HepG2 (cell line): ENCODE measurements at regions not wholly inside any gene's neighbourhood (a gene's known extent, or its start where the extent isn't known, plus 50 kb on each side); places are given as distances from the start of the nearest gene placed in this dataset.

Experiments
- ATAC-seq: fragments of 200-7000 bp; cut with Tn5 transposase; 3 replicates; pipeline ENCODE4 v1.9.1; 2020; ENCODE audit warnings: mild to moderate bottlenecking, moderate library complexity
- BruUV-seq: library from RNA; stranded (reverse); fragments of 400-500 nt; replicated peaks from 2 replicates; lab custom pipeline; 2021; lab: Mats Ljungman, UMichigan
- CTCF ChIA-PET: fragments of 300-600 bp; formaldehyde crosslinking; extraction: SDS; loops from one replicate; lab custom pipeline; 2021; ENCODE audit warnings: low total read pairs, inconsistent platforms, low intra/inter-chr PET ratio; lab: Yijun Ruan, JAX
- POLR2A ChIA-PET: fragments of 350-600 bp; sonication (Branson Sonifier 250); formaldehyde crosslinking; loops from one replicate; lab custom pipeline; 2020; ENCODE audit warnings: antibody characterized with exemption, inconsistent platforms; lab: Yijun Ruan, JAX
- DNase-seq: peaks from one replicate; pipeline ENCODE4 v3.0.0-alpha.2; 2015; ENCODE audit warnings: low spot score
- FAIRE-seq: peaks from 3 replicates; lab custom pipeline; 2011; peaks lifted over from hg19 to GRCh38; lab: Jason Lieb, UNC
- H2AFZ ChIP-seq: one replicate; pipeline ENCODE4 v1.6.1; 2011; ENCODE audit warnings: low read length, inconsistent platforms
- H3K27ac ChIP-seq: fragments of 300-600 bp; 3 replicates; pipeline ENCODE4 v1.8.0; 2011; ENCODE audit warnings: mixed run types, mild to moderate bottlenecking, mixed read lengths, low read length, inconsistent platforms; ENCODE audit not compliant: insufficient read depth; ENCODE audit errors: extremely low read length
- H3K27me3 ChIP-seq, 2 experiments: fragments of 200-600 bp in 1 of 2; 2 replicates in 1 of 2; 3 replicates in 1 of 2; pipeline versions ENCODE4 v1.6.0 to v1.8.0; 2011; ENCODE audit warnings: low read length in 2 of 2, mild to moderate bottlenecking in 2 of 2, moderate library complexity in 2 of 2, inconsistent platforms in 1 of 2; ENCODE audit not compliant: insufficient read depth in 2 of 2, control insufficient read depth in 1 of 2
- H3K36me3 ChIP-seq, 2 experiments: fragments of 200-600 bp in 1 of 2; replicated peaks in 1 of 2; 2 replicates in 1 of 2; 3 replicates in 1 of 2; pipeline versions ENCODE4 v1.5.1 to v1.8.0; 2011; ENCODE audit warnings: low read length in 2 of 2, inconsistent platforms in 1 of 2; ENCODE audit not compliant: insufficient read depth in 2 of 2, control insufficient read depth in 1 of 2
- H3K4me1 ChIP-seq: 2 replicates; pipeline ENCODE4 v1.5.1; 2012; ENCODE audit warnings: low read length, inconsistent platforms; ENCODE audit not compliant: insufficient read depth
- H3K4me2 ChIP-seq: 2 replicates; pipeline ENCODE4 v1.6.0; 2011; ENCODE audit warnings: low read depth, low read length, inconsistent platforms
- H3K4me3 ChIP-seq, 3 experiments: fragments of 200-600 bp in 1 of 3; sonication (generic), shearing (Covaris generic) in 1 of 3; replicated peaks in 1 of 3; 2 replicates each; pipeline ENCODE4 v1.5.1; 2011 to 2016; ENCODE audit warnings: low read length in 3 of 3, inconsistent platforms in 2 of 3, low read depth in 2 of 3, mild to moderate bottlenecking in 2 of 3, control low read depth in 1 of 3, mixed read lengths in 1 of 3; ENCODE audit not compliant: insufficient read depth in 1 of 3
- H3K79me2 ChIP-seq: one replicate; pipeline ENCODE4 v1.6.1; 2011; ENCODE audit warnings: low read length, inconsistent platforms; ENCODE audit not compliant: insufficient read depth
- H3K9ac ChIP-seq: 2 replicates; pipeline ENCODE4 v1.6.0; 2011; ENCODE audit warnings: mild to moderate bottlenecking, low read depth, low read length, inconsistent platforms; ENCODE audit not compliant: insufficient read depth
- H3K9me3 ChIP-seq: 2 replicates; pipeline ENCODE4 v1.5.1; 2012; ENCODE audit warnings: mild to moderate bottlenecking, low read length
- H4K20me1 ChIP-seq: 2 replicates; pipeline ENCODE4 v1.6.0; 2011; ENCODE audit warnings: inconsistent platforms, mild to moderate bottlenecking, low read length, moderate library complexity; ENCODE audit not compliant: insufficient read depth
- BRD4 ChIP-seq: sonication (generic); formaldehyde crosslinking; IDR thresholded peaks from 2 replicates; pipeline ENCODE4 v1.4.0; 2020; ENCODE audit warnings: missing genetic modification reagents
- GABPB1 ChIP-seq: IDR thresholded peaks from 2 replicates; pipeline ENCODE4 v1.6.1; 2016; ENCODE audit warnings: mild to moderate bottlenecking, missing genetic modification reagents, moderate library complexity, missing compliant biosample characterization
- HIC2 ChIP-seq: sonication (generic); formaldehyde crosslinking; IDR thresholded peaks from 2 replicates; pipeline ENCODE4 v1.9.0; 2022; ENCODE audit warnings: low read depth, missing genetic modification reagents
- JUNB ChIP-seq: sonication (generic); formaldehyde crosslinking; IDR thresholded peaks from 2 replicates; pipeline ENCODE4 v1.8.0; 2022; ENCODE audit warnings: missing genetic modification reagents, mild to moderate bottlenecking, borderline replicate concordance
- RBAK ChIP-seq: sonication (generic); formaldehyde crosslinking; IDR thresholded peaks from 2 replicates; pipeline ENCODE4 v1.5.1; 2020; ENCODE audit warnings: mild to moderate bottlenecking, missing genetic modification reagents
- SMAD1 ChIP-seq: sonication (generic); formaldehyde crosslinking; IDR thresholded peaks from 2 replicates; pipeline ENCODE4 v1.4.0; 2020; ENCODE audit warnings: missing genetic modification reagents, low read depth, mild to moderate bottlenecking, borderline replicate concordance
- STAT5B ChIP-seq: sonication (generic); formaldehyde crosslinking; IDR thresholded peaks from 2 replicates; pipeline ENCODE4 v1.4.0; 2020; ENCODE audit warnings: missing genetic modification reagents
- ZBTB42 ChIP-seq: sonication (generic); formaldehyde crosslinking; IDR thresholded peaks from 2 replicates; pipeline ENCODE4 v1.5.0; 2020; ENCODE audit warnings: mild to moderate bottlenecking, missing genetic modification reagents
- ZNF138 ChIP-seq: sonication (generic); formaldehyde crosslinking; IDR thresholded peaks from 2 replicates; pipeline ENCODE4 v1.5.0; 2020; ENCODE audit warnings: mild to moderate bottlenecking, low read depth, missing genetic modification reagents
- ZNF235 ChIP-seq: sonication (generic); formaldehyde crosslinking; IDR thresholded peaks from 2 replicates; pipeline ENCODE4 v1.8.1; 2023; ENCODE audit warnings: mild to moderate bottlenecking, missing genetic modification reagents, borderline replicate concordance
- ZNF326 ChIP-seq: sonication (generic); formaldehyde crosslinking; IDR thresholded peaks from 2 replicates; pipeline ENCODE4 v1.4.0; 2020; ENCODE audit warnings: missing genetic modification reagents, borderline replicate concordance
- ZNF367 ChIP-seq: sonication (generic); formaldehyde crosslinking; IDR thresholded peaks from 2 replicates; pipeline ENCODE4 v1.4.0; 2020; ENCODE audit warnings: missing genetic modification reagents, borderline replicate concordance
- ZNF552 ChIP-seq: sonication (generic); formaldehyde crosslinking; IDR thresholded peaks from 2 replicates; pipeline ENCODE4 v1.9.0; 2022; ENCODE audit warnings: missing genetic modification reagents, mild to moderate bottlenecking, borderline replicate concordance
- ZNF572 ChIP-seq: sonication (generic); formaldehyde crosslinking; IDR thresholded peaks from 2 replicates; pipeline ENCODE4 v1.5.1; 2020; ENCODE audit warnings: mild to moderate bottlenecking, missing genetic modification reagents
- ZNF652 ChIP-seq: IDR thresholded peaks from 2 replicates; pipeline ENCODE4 v1.6.1; 2016; ENCODE audit warnings: low read depth, borderline replicate concordance
- ZSCAN31 ChIP-seq: sonication (generic); formaldehyde crosslinking; IDR thresholded peaks from 2 replicates; pipeline ENCODE4 v1.5.0; 2020; ENCODE audit warnings: low read depth, mild to moderate bottlenecking, missing genetic modification reagents
- ZXDC ChIP-seq: sonication (generic); formaldehyde crosslinking; IDR thresholded peaks from 2 replicates; pipeline ENCODE4 v1.5.0; 2020; ENCODE audit warnings: mild to moderate bottlenecking, missing genetic modification reagents
- WGBS: methylation state at CpG from one replicate; pipeline ENCODE4 v1.1.6; 2017; ENCODE audit warnings: low lambda C conversion rate; 5-methylcytosine and 5-hydroxymethylcytosine counted together
- in situ Hi-C: cut with HindIII; loops from 2 replicates; pipeline ENCODE4 v1.10.0; 2017; ENCODE audit warnings: low pct_unique_long_range_greater_than_20kb; ENCODE audit not compliant: extremely low pct_ligation_motif_present
- intact Hi-C: fragments of 100-400 bp; cut with micrococcal nuclease; formaldehyde crosslinking; loops from one replicate; pipeline ENCODE4 v1.10.0; 2022; ENCODE audit not compliant: unreplicated experiment

DNA sequence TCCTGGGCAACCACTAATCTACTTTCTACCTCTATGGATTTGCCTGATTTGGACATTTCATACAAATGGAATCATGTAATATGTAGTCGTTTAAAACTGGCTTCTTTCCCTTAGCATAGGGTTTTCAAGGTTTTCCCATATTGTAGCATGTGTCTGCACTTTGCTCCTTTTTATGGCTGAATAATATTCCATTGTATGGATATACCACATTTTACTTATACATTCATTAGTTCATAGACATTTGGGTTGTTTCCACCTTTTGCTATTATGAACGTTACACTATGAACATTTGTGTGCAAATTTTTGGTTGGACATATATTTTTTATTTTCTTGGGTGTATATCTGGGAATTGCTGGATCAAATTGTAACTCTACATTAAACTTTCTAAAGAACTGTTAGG is 600.4 kb upstream of the NOX3 start:
- Histone ChIP-seq H3K9ac (no peak overlapping the region), H3K4me1 (no peaks in the 10 kb centered on the region), H3K9me3 (0 out of 2 replicates have a peak, but pooled peaks cover 5% of the 10 kb centered on the region), H3K27me3 (peaks cover 0 to 3% of the 10 kb centered on the region in 2 experiments; a peak in 1 of 5 replicates), H3K4me3 (no peak overlapping the region), H3K27ac (no peak overlapping the region), H2AFZ (no peak overlapping the region), H3K4me2 (no peak overlapping the region), H3K79me2 (no peaks in the 10 kb centered on the region), H4K20me1 (no peaks in the 10 kb centered on the region), H3K36me3 (no peaks in the 10 kb centered on the region)
- in situ Hi-C loops (no loop called here), intact Hi-C loops (no loop called here)
- DNase-seq = no peak
- CTCF ChIA-PET = no interaction called here
- WGBS = 1% methylated on average over 2 of the region's 2 CpGs
- ATAC-seq = no peak
- POLR2A ChIA-PET = no interaction called here
- BruUV-seq = no TSS peak
- TF ChIP-seq RBAK (CRISPR knock-in tag) (no peak), ZXDC (CRISPR knock-in tag) (no peak), ZNF552 (no peak), ZBTB42 (CRISPR knock-in tag) (no peak), ZNF235 (CRISPR knock-in tag) (no peak), ZNF138 (CRISPR knock-in tag) (no peak), ZNF572 (CRISPR knock-in tag) (no peak), JUNB (CRISPR knock-in tag) (no peak), ZSCAN31 (CRISPR knock-in tag) (no peak), ZNF326 (CRISPR knock-in tag) (no peak), SMAD1 (CRISPR knock-in tag) (no peak), BRD4 (CRISPR knock-in tag) (no peak), ZNF652 (CRISPR knock-in tag) (no peak), GABPB1 (CRISPR knock-in tag) (no peak), ZNF367 (CRISPR knock-in tag) (no peak), STAT5B (CRISPR knock-in tag) (no peak), HIC2 (no peak)
- no peak for FAIRE-seq
